ENCODE measurements at regions not wholly inside any gene's neighbourhood (a gene's known extent, or its start where the extent isn't known, plus 50 kb on each side); places are given as distances from the start of the nearest gene placed in this dataset.

- no peak for DNase-seq
- in situ Hi-C loops (cut with MboI; ENCODE audit: low pct_unique_long_range_greater_than_20kb, low sequenced_read_pairs): no loop called here
Measured at GRCh38 chr14:96747006-96747405, 50.2 kb upstream of the VRK1 start.
